ENCODE measurements at regions not wholly inside any gene's neighbourhood (a gene's known extent, or its start where the extent isn't known, plus 50 kb on each side); places are given as distances from the start of the nearest gene placed in this dataset.

DNA sequence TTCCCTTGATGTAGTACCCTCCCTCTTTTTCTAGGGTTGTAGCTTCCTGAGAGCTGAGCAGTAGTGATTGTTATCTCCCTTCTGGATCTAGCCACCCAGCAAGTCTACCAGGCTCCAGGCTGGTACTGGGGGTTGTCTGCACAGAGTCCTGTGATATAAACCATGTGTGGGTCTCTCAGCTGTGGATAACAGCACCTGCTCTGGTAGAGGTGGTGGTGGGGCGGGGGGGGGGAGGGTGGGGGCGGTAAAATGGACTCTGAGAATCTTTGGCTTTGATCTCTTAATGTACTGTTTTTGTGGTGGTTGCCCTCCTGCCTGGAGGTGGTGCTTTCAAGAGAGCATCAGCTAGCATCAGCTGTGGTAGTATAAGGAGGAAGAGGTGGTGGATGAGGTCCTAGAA lies 302.0 kb upstream of the CHRM2 start:
- TF ChIP-seq MAFK (IDR thresholded peaks at IDR 0.05; ENCODE audit: low read depth, low read length) (no peak), POLR2A (IDR thresholded peaks at IDR 0.05; ENCODE audit: low read depth, low read length) (no peak), BHLHE40 (IDR thresholded peaks at IDR 0.05; ENCODE audit: low read depth, low read length) (no peak), RAD21 (IDR thresholded peaks at IDR 0.05; ENCODE audit: low read length) (no peak)
- TF ChIP-seq, protein P1, sequence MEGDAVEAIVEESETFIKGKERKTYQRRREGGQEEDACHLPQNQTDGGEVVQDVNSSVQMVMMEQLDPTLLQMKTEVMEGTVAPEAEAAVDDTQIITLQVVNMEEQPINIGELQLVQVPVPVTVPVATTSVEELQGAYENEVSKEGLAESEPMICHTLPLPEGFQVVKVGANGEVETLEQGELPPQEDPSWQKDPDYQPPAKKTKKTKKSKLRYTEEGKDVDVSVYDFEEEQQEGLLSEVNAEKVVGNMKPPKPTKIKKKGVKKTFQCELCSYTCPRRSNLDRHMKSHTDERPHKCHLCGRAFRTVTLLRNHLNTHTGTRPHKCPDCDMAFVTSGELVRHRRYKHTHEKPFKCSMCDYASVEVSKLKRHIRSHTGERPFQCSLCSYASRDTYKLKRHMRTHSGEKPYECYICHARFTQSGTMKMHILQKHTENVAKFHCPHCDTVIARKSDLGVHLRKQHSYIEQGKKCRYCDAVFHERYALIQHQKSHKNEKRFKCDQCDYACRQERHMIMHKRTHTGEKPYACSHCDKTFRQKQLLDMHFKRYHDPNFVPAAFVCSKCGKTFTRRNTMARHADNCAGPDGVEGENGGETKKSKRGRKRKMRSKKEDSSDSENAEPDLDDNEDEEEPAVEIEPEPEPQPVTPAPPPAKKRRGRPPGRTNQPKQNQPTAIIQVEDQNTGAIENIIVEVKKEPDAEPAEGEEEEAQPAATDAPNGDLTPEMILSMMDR (conservative IDR thresholded peaks at IDR 0.05; ENCODE audit: low read depth, low read length) = no peak
